Type B pancreatic cell (in vitro differentiated cells): ENCODE measurements at regions not wholly inside any gene's neighbourhood (a gene's known extent, or its start where the extent isn't known, plus 50 kb on each side); places are given as distances from the start of the nearest gene placed in this dataset.
"Not testable (repeated sequence)": the region's sequence is repeated elsewhere in the genome, so short reads cannot be mapped to it uniquely, and the experiment has no call there.

Experiments used
- DNase-seq: peaks from one replicate; pipeline ENCODE4 v3.0.0; 2021; ENCODE audit warnings: mixed read lengths; ENCODE audit not compliant: unreplicated experiment; ENCODE audit errors: extremely low spot score
- H3K27ac Mint-ChIP-seq: 2 replicates; pipeline ENCODE4 v1.8.0; 2021; ENCODE audit warnings: mild to moderate bottlenecking, mixed read lengths
- H3K27me3 Mint-ChIP-seq: 2 replicates; pipeline ENCODE4 v1.8.0; 2021; ENCODE audit warnings: mixed read lengths
- H3K36me3 Mint-ChIP-seq: 2 replicates; pipeline ENCODE4 v1.8.0; 2021; ENCODE audit warnings: mixed read lengths
- H3K4me1 Mint-ChIP-seq: one replicate; pipeline ENCODE4 v1.8.0; 2021; ENCODE audit warnings: mixed read lengths; ENCODE audit not compliant: unreplicated experiment
- H3K4me3 Mint-ChIP-seq: 2 replicates; pipeline ENCODE4 v1.8.0; 2021; ENCODE audit warnings: mild to moderate bottlenecking, mixed read lengths
- H3K9me3 Mint-ChIP-seq: 2 replicates; pipeline ENCODE4 v1.8.0; 2021; ENCODE audit warnings: mixed read lengths
- CTCF ChIP-seq: fragments of 200-600 bp; sonication (generic); conservative IDR thresholded peaks from 2 replicates; pipeline ENCODE4 v1.5.0; 2021; ENCODE audit warnings: antibody characterized with exemption, mild to moderate bottlenecking

- TF ChIP-seq CTCF = no peak
- Mint-ChIP-seq H3K9me3 (no peaks in the 10 kb centered on the region), H3K4me1 (no peaks in the 10 kb centered on the region), H3K27me3 (peaks cover 5% of the 10 kb centered on the region), H3K27ac (no peak overlapping the region), H3K4me3 (no peak overlapping the region), H3K36me3 (no peaks in the 10 kb centered on the region)
- no peak for DNase-seq
Observed at GRCh38 chr10:84626397-84627087, 298.2 kb downstream of the CCSER2 start.

GRCh38 chr10:84632866-84633265 lies 304.5 kb downstream of the CCSER2 start:
- no peak overlapping the region for H3K4me3 Mint-ChIP-seq
- H3K9me3 Mint-ChIP-seq = no peaks in the 10 kb centered on the region
- TF ChIP-seq CTCF = no peak
- DNase-seq = no peak
- H3K27ac Mint-ChIP-seq = no peak overlapping the region
- H3K4me1 Mint-ChIP-seq = no peaks in the 10 kb centered on the region
- H3K27me3 Mint-ChIP-seq = no peaks in the 10 kb centered on the region
- no peaks in the 10 kb centered on the region for H3K36me3 Mint-ChIP-seq

- H3K27ac Mint-ChIP-seq = no peak overlapping the region
- H3K27me3 Mint-ChIP-seq = no peaks in the 10 kb centered on the region
- no peaks in the 10 kb centered on the region for H3K36me3 Mint-ChIP-seq
- no peak for DNase-seq
- TF ChIP-seq CTCF = no peak
- no peaks in the 10 kb centered on the region for H3K9me3 Mint-ChIP-seq
- H3K4me1 Mint-ChIP-seq = no peaks in the 10 kb centered on the region
- no peak overlapping the region for H3K4me3 Mint-ChIP-seq
Observed at GRCh38 chr10:84634636-84635035, 306.2 kb downstream of the CCSER2 start.

GRCh38 chr10:84650628-84651027 lies 322.2 kb downstream of the CCSER2 start:
- not testable (repeated sequence) for DNase-seq, H3K36me3 Mint-ChIP-seq, H3K9me3 Mint-ChIP-seq, H3K27ac Mint-ChIP-seq, H3K4me3 Mint-ChIP-seq, H3K4me1 Mint-ChIP-seq, H3K27me3 Mint-ChIP-seq

GRCh38 chr10:84654671-84655070 lies 326.3 kb downstream of the CCSER2 start:
- no peak for TF ChIP-seq CTCF
- no peak overlapping the region for H3K27ac Mint-ChIP-seq
- no peak for DNase-seq
- no peaks in the 10 kb centered on the region for H3K36me3 Mint-ChIP-seq
- peaks cover under 1% of the 10 kb centered on the region for H3K4me1 Mint-ChIP-seq
- H3K9me3 Mint-ChIP-seq = no peaks in the 10 kb centered on the region
- H3K27me3 Mint-ChIP-seq = no peaks in the 10 kb centered on the region
- no peak overlapping the region for H3K4me3 Mint-ChIP-seq

- Mint-ChIP-seq H3K27me3 (no peaks in the 10 kb centered on the region), H3K4me1 (peaks cover 12% of the 10 kb centered on the region), H3K36me3 (no peaks in the 10 kb centered on the region), H3K4me3 (no peak overlapping the region), H3K9me3 (no peaks in the 10 kb centered on the region), H3K27ac (no peak overlapping the region)
- no peak for TF ChIP-seq CTCF
- DNase-seq = no peak
Observed at GRCh38 chr10:84659027-84659426, 330.6 kb downstream of the CCSER2 start.
